H1 (cell line): ENCODE measurements at regions not wholly inside any gene's neighbourhood (a gene's known extent, or its start where the extent isn't known, plus 50 kb on each side); places are given as distances from the start of the nearest gene placed in this dataset.

Experiments
- CTCF ChIA-PET: fragments of 300-600 bp; sonication (Branson Sonifier 250); formaldehyde crosslinking; loops from one replicate; lab custom pipeline; 2021; ENCODE audit not compliant: partially characterized antibody; lab: Charles Lee
- POLR2A ChIA-PET: fragments of 300-600 bp; sonication (Branson Sonifier 250); formaldehyde crosslinking; loops from one replicate; lab custom pipeline; 2021; ENCODE audit warnings: inconsistent platforms; ENCODE audit not compliant: partially characterized antibody; lab: Charles Lee
- DNase-seq, 2 experiments: peaks; one replicate each; pipeline versions ENCODE4 v3.0.0 to v3.0.0-alpha.2; 2010 to 2022; ENCODE audit warnings: low spot score in 2 of 2, low read depth in 1 of 2, mixed read lengths in 1 of 2
- FAIRE-seq: peaks from 2 replicates; lab custom pipeline; 2011; peaks lifted over from hg19 to GRCh38; lab: Jason Lieb, UNC
- H2AFZ ChIP-seq: 2 replicates; pipeline ENCODE4 v1.8.1; 2012; ENCODE audit warnings: low read length, inconsistent platforms
- H2AK5ac ChIP-seq: 2 replicates; pipeline ENCODE4 v1.6.1; 2013; ENCODE audit warnings: low read depth, low read length
- H2BK120ac ChIP-seq: replicated peaks from 2 replicates; pipeline ENCODE3; 2013; ENCODE audit warnings: low read depth, low read length, inconsistent platforms
- H2BK12ac ChIP-seq: 2 replicates; pipeline ENCODE4 v1.6.1; 2013; ENCODE audit warnings: low read depth, low read length
- H2BK15ac ChIP-seq: 2 replicates; pipeline ENCODE4 v1.6.1; 2013; ENCODE audit warnings: low read length
- H2BK20ac ChIP-seq: 2 replicates; pipeline ENCODE4 v1.6.1; 2013; ENCODE audit warnings: low read length
- H2BK5ac ChIP-seq: 2 replicates; pipeline ENCODE4 v1.6.1; 2013; ENCODE audit warnings: low read depth, low read length
- H3K14ac ChIP-seq: 2 replicates; pipeline ENCODE4 v1.6.1; 2013; ENCODE audit warnings: inconsistent platforms; ENCODE audit not compliant: insufficient read length
- H3K18ac ChIP-seq: 2 replicates; pipeline ENCODE4 v1.6.1; 2013; ENCODE audit warnings: low read length; ENCODE audit errors: extremely low read depth
- H3K23ac ChIP-seq: 2 replicates; pipeline ENCODE4 v1.6.1; 2013; ENCODE audit warnings: inconsistent platforms; ENCODE audit not compliant: insufficient read length
- H3K23me2 ChIP-seq: 2 replicates; pipeline ENCODE4 v1.6.1; 2013; ENCODE audit warnings: low read depth, low read length
- H3K27ac ChIP-seq: 2 replicates; pipeline ENCODE4 v1.6.1; 2011; ENCODE audit warnings: low read depth, low read length, inconsistent platforms
- H3K27me3 ChIP-seq, 4 experiments: replicated peaks in 1 of 4; 1 replicate in 1 of 4; 2 replicates in 3 of 4; pipeline versions ENCODE4 v1.6.1 to v1.8.1; 2011 to 2013; ENCODE audit warnings: low read length in 3 of 4, mild to moderate bottlenecking in 3 of 4, inconsistent platforms in 2 of 4, mixed read lengths in 2 of 4, moderate library complexity in 1 of 4; ENCODE audit not compliant: control insufficient read depth in 3 of 4, insufficient read depth in 3 of 4; ENCODE audit errors: extremely low read depth in 1 of 4
- H3K36me3 ChIP-seq, 4 experiments: 2 replicates each; pipeline versions ENCODE4 v1.6.1 to v1.8.1; 2011 to 2013; ENCODE audit warnings: mild to moderate bottlenecking in 4 of 4, low read length in 3 of 4, moderate library complexity in 2 of 4, control low read depth in 1 of 4, inconsistent platforms in 1 of 4; ENCODE audit not compliant: insufficient read depth in 4 of 4, control insufficient read depth in 2 of 4
- H3K4ac ChIP-seq: replicated peaks from 2 replicates; pipeline ENCODE3; 2013; ENCODE audit warnings: low read length, low read depth, mixed read lengths, inconsistent platforms; ENCODE audit not compliant: insufficient read length
- H3K4me1 ChIP-seq, 4 experiments: replicated peaks in 1 of 4; 1 replicate in 1 of 4; 2 replicates in 3 of 4; pipeline versions ENCODE4 v1.6.1 to v1.8.1; 2011 to 2013; ENCODE audit warnings: low read length in 3 of 4, inconsistent platforms in 2 of 4, mixed read lengths in 1 of 4; ENCODE audit not compliant: insufficient read depth in 4 of 4, control insufficient read depth in 3 of 4
- H3K4me2 ChIP-seq, 2 experiments: 2 replicates each; pipeline versions ENCODE4 v1.6.1 to v1.8.1; 2011 to 2013; ENCODE audit warnings: low read depth in 2 of 2, low read length in 2 of 2, control low read depth in 1 of 2, inconsistent platforms in 1 of 2, mild to moderate bottlenecking in 1 of 2; ENCODE audit not compliant: insufficient read depth in 1 of 2
- H3K4me3 ChIP-seq, 4 experiments: fragments of 200-600, 300-600 bp in 1 of 4; sonication (generic), shearing (Covaris generic), sonication (Bioruptor Twin) in 1 of 4; 2 replicates each; pipeline versions ENCODE4 v1.5.1 to v1.8.1; 2011 to 2016; ENCODE audit warnings: low read length in 4 of 4, low read depth in 3 of 4, control low read depth in 2 of 4, inconsistent platforms in 2 of 4, mild to moderate bottlenecking in 2 of 4, mixed read lengths in 1 of 4, moderate library complexity in 1 of 4; ENCODE audit not compliant: insufficient read depth in 2 of 4; ENCODE audit errors: extremely low read depth in 1 of 4
- H3K56ac ChIP-seq: replicated peaks from 2 replicates; pipeline ENCODE3; 2013; ENCODE audit warnings: low read depth, mild to moderate bottlenecking, mixed read lengths, low read length, inconsistent platforms; ENCODE audit not compliant: insufficient read length
- H3K79me1 ChIP-seq: 2 replicates; pipeline ENCODE4 v1.6.1; 2013; ENCODE audit warnings: low read depth, low read length, control low read depth
- H3K79me2 ChIP-seq, 2 experiments: 2 replicates each; pipeline versions ENCODE4 v1.6.1 to v1.8.1; 2012 to 2013; ENCODE audit warnings: low read length in 2 of 2, mild to moderate bottlenecking in 2 of 2, inconsistent platforms in 1 of 2; ENCODE audit not compliant: insufficient read depth in 2 of 2, control insufficient read depth in 1 of 2
- H3K9ac ChIP-seq, 4 experiments: replicated peaks in 1 of 4; 1 replicate in 1 of 4; 2 replicates in 3 of 4; pipeline versions ENCODE4 v1.6.1 to v1.8.1; 2011 to 2013; ENCODE audit warnings: low read depth in 3 of 4, low read length in 3 of 4, control low read depth in 2 of 4, mild to moderate bottlenecking in 2 of 4, moderate library complexity in 2 of 4, inconsistent platforms in 1 of 4; ENCODE audit errors: extremely low read depth in 1 of 4
- H3K9me3 ChIP-seq, 2 experiments: 2 replicates each; pipeline versions ENCODE4 v1.6.1 to v1.8.1; 2012 to 2013; ENCODE audit warnings: mild to moderate bottlenecking in 2 of 2, moderate library complexity in 2 of 2, control low read depth in 1 of 2, inconsistent platforms in 1 of 2, low read depth in 1 of 2, low read length in 1 of 2, mixed read lengths in 1 of 2; ENCODE audit not compliant: insufficient read depth in 2 of 2
- H4K20me1 ChIP-seq, 2 experiments: replicated peaks in 1 of 2; 2 replicates each; pipeline versions ENCODE3 to v1.8.1; 2011 to 2013; ENCODE audit warnings: inconsistent platforms in 2 of 2, low read length in 2 of 2, mild to moderate bottlenecking in 1 of 2; ENCODE audit not compliant: insufficient read depth in 2 of 2, control insufficient read depth in 1 of 2
- H4K5ac ChIP-seq: 2 replicates; pipeline ENCODE4 v1.6.1; 2013; ENCODE audit warnings: low read length, low read depth, mixed read lengths, inconsistent platforms; ENCODE audit not compliant: insufficient read length
- H4K8ac ChIP-seq: 2 replicates; pipeline ENCODE4 v1.8.0; 2013; ENCODE audit warnings: mild to moderate bottlenecking, moderate library complexity, low read length, inconsistent platforms; ENCODE audit not compliant: insufficient read depth; ENCODE audit errors: extremely low read depth
- H4K91ac ChIP-seq: replicated peaks from 2 replicates; pipeline ENCODE3; 2013; ENCODE audit warnings: low read length, mixed read lengths, inconsistent platforms; ENCODE audit not compliant: insufficient read length
- BCL11A ChIP-seq, 2 experiments: IDR thresholded peaks; one replicate each; pipeline ENCODE4 v1.6.1; 2011; ENCODE audit warnings: low read depth in 2 of 2, low read length in 2 of 2, mild to moderate bottlenecking in 2 of 2
- CBX8 ChIP-seq: fragments of 300-800, 300-1000 bp; sonication (generic); IDR thresholded peaks from 2 replicates; pipeline ENCODE4 v1.7.1; 2016; ENCODE audit warnings: low read depth, low read length, borderline replicate concordance
- SIRT6 ChIP-seq: IDR thresholded peaks from one replicate; pipeline ENCODE4 v1.7.1; 2012; ENCODE audit warnings: low read length, inconsistent platforms
- SP4 ChIP-seq: IDR thresholded peaks from 2 replicates; pipeline ENCODE4 v1.6.1; 2012; ENCODE audit warnings: low read length, inconsistent platforms
- TEAD4 ChIP-seq: IDR thresholded peaks from 2 replicates; pipeline ENCODE4 v1.6.1; 2012; ENCODE audit warnings: low read depth, low read length, inconsistent platforms, mixed read lengths
- WGBS, 2 experiments: shearing (Covaris generic) in 1 of 2; methylation state at CpG; one replicate each; pipeline versions ENCODE4 v1.1.6 to v1.1.7; 2013 to 2015; ENCODE audit warnings: low lambda C conversion rate in 2 of 2, mixed read lengths in 2 of 2, inconsistent platforms in 1 of 2, low coverage in 1 of 2, missing lambda C conversion rate in 1 of 2; ENCODE audit not compliant: insufficient replicate concordance in 2 of 2, insufficient coverage in 1 of 2, insufficient read length in 1 of 2; ENCODE audit errors: extremely low coverage in 1 of 2, missing lambda C conversion rate in 1 of 2; 5-methylcytosine and 5-hydroxymethylcytosine counted together

- POLR2A ChIA-PET: no interaction called here
- DNase-seq (no peak), FAIRE-seq (no peak)
- Histone ChIP-seq H3K79me2 (no peaks in the 10 kb centered on the region), H2BK120ac (no peak overlapping the region), H2AFZ (peak overlapping the region; percentile 3; the same call in 1 of the 2 replicates), H4K5ac (no peak overlapping the region), H2BK20ac (0 out of 2 replicates have a peak overlapping the region, but pooled peaks have one; percentile 16), H2BK12ac (no peak overlapping the region), H3K18ac (no peak overlapping the region), H3K4me1 (peaks cover 0 to 4% (median 1%) of the 10 kb centered on the region in 4 experiments; a peak in 4 of 7 replicates), H3K9ac (no peak overlapping the region), H3K56ac (no peak overlapping the region), H2BK15ac (no peak overlapping the region), H3K27ac (no peak overlapping the region), H4K8ac (no peak overlapping the region), H3K27me3 (no peaks in the 10 kb centered on the region), H3K23me2 (no peaks in the 10 kb centered on the region), H3K36me3 (no peaks in the 10 kb centered on the region), H3K79me1 (no peaks in the 10 kb centered on the region), H3K14ac (no peak overlapping the region), H2BK5ac (no peak overlapping the region), H3K4ac (no peak overlapping the region), H3K23ac (no peak overlapping the region), H3K4me3 (no peak overlapping the region), H4K20me1 (no peaks in the 10 kb centered on the region), H2AK5ac (no peak overlapping the region), H3K9me3 (no peaks in the 10 kb centered on the region), H3K4me2 (no peak overlapping the region), H4K91ac (no peak overlapping the region)
- CTCF ChIA-PET: no interaction called here
- TF ChIP-seq TEAD4 (no peak), BCL11A (IDR thresholded peaks at IDR 0.05; ENCODE audit: low read depth in 2 of 2, low read length in 2 of 2) (no peak), SIRT6 (no peak), SP4 (no peak), CBX8 (no peak)
- WGBS, 2 experiments: 90% methylated on average over 6 of the region's 6 CpGs; no CpG with 5 or more reads in 1 of the 2 experiments
Measured at GRCh38 chr4:100287534-100287933, 97.3 kb upstream of the DDIT4L start.
